GM12878 (cell line): ENCODE measurements at regions not wholly inside any gene's neighbourhood (a gene's known extent, or its start where the extent isn't known, plus 50 kb on each side); places are given as distances from the start of the nearest gene placed in this dataset.

Experiments
- ATAC-seq: fragments of 200-7000 bp; cut with Tn5 transposase; 3 replicates; pipeline ENCODE4 v1.9.1; 2020; ENCODE audit warnings: mild to moderate bottlenecking, moderate library complexity
- BruUV-seq: library from RNA; stranded (reverse); fragments of 400-500 nt; replicated peaks from 2 replicates; lab custom pipeline; 2021; lab: Mats Ljungman, UMichigan
- CTCF ChIA-PET: fragments of 300-600 bp; sonication (Branson Sonifier 250); formaldehyde crosslinking; extraction: SDS; loops from one replicate; lab custom pipeline; 2021; ENCODE audit warnings: inconsistent platforms; lab: Yijun Ruan, JAX
- POLR2A ChIA-PET: fragments of 350-600 bp; formaldehyde crosslinking; extraction: SDS; loops from one replicate; lab custom pipeline; 2021; ENCODE audit warnings: inconsistent platforms; lab: Charles Lee
- RAD21 ChIA-PET: fragments of 300-600 bp; sonication (Branson Sonifier 250); formaldehyde crosslinking; loops from one replicate; lab custom pipeline; 2023; ENCODE audit warnings: antibody characterized with exemption; ENCODE audit not compliant: unreplicated experiment; lab: Charles Lee
- SMC1A ChIA-PET: fragments of 300-600 bp; sonication (Branson Sonifier 250); formaldehyde crosslinking; loops from one replicate; lab custom pipeline; 2023; ENCODE audit not compliant: unreplicated experiment, uncharacterized antibody; lab: Charles Lee
- DNase-seq: peaks from one replicate; pipeline ENCODE4 v3.0.0-alpha.2; 2011; ENCODE audit warnings: low read depth, low spot score
- FAIRE-seq: peaks from 3 replicates; lab custom pipeline; 2011; peaks lifted over from hg19 to GRCh38; lab: Jason Lieb, UNC
- H2AFZ ChIP-seq: 2 replicates; pipeline ENCODE4 v1.6.0; 2011; ENCODE audit warnings: low read depth, low read length, control low read depth; ENCODE audit not compliant: control insufficient read depth
- H3K27ac ChIP-seq: 2 replicates; pipeline ENCODE4 v1.5.1; 2011; ENCODE audit warnings: control low read depth; ENCODE audit not compliant: control insufficient read depth, insufficient read depth
- H3K27me3 ChIP-seq, 2 experiments: replicated peaks in 1 of 2; 2 replicates each; pipeline versions ENCODE4 v1.6.0 to v1.6.1; 2011; ENCODE audit warnings: low read length in 1 of 2; ENCODE audit not compliant: control insufficient read depth in 2 of 2, insufficient read depth in 2 of 2
- H3K36me3 ChIP-seq, 2 experiments: 2 replicates each; pipeline ENCODE4 v1.5.1; 2011; ENCODE audit warnings: low read length in 1 of 2; ENCODE audit not compliant: control insufficient read depth in 2 of 2, insufficient read depth in 2 of 2
- H3K4me1 ChIP-seq: 2 replicates; pipeline ENCODE4 v1.6.1; 2011; ENCODE audit warnings: mild to moderate bottlenecking, low read length, moderate library complexity, mixed read lengths; ENCODE audit not compliant: control insufficient read depth, insufficient read depth
- H3K4me2 ChIP-seq: 2 replicates; pipeline ENCODE4 v1.6.0; 2011; ENCODE audit warnings: control low read depth; ENCODE audit not compliant: control insufficient read depth, insufficient read depth
- H3K4me3 ChIP-seq: fragments of 200-600 bp; sonication (generic); 2 replicates; pipeline ENCODE4 v1.5.1; 2016
- H3K79me2 ChIP-seq: 2 replicates; pipeline ENCODE4 v1.6.0; 2011; ENCODE audit warnings: low read length; ENCODE audit not compliant: control insufficient read depth, insufficient read depth
- H3K9ac ChIP-seq: 2 replicates; pipeline ENCODE4 v1.8.0; 2011; ENCODE audit warnings: low read length, control low read depth, mixed read lengths; ENCODE audit not compliant: control insufficient read depth, insufficient read depth
- H3K9me3 ChIP-seq: replicated peaks from 3 replicates; pipeline ENCODE4 v1.5.1; 2011; ENCODE audit warnings: mild to moderate bottlenecking, low read length; ENCODE audit not compliant: control insufficient read depth, insufficient read depth
- H4K20me1 ChIP-seq: 2 replicates; pipeline ENCODE4 v1.6.0; 2011; ENCODE audit not compliant: control insufficient read depth, insufficient read depth
- CBFB ChIP-seq: IDR thresholded peaks from 2 replicates; pipeline ENCODE4 v1.6.1; 2016; ENCODE audit warnings: antibody characterized with exemption, low read depth
- CEBPZ ChIP-seq: fragments of 150-350 bp; IDR thresholded peaks from 2 replicates; pipeline ENCODE4 v1.6.1; 2016; ENCODE audit warnings: low read depth, low read length
- NKRF ChIP-seq: fragments of 450-650 bp; conservative IDR thresholded peaks from 2 replicates; pipeline ENCODE4 v1.6.1; 2017; ENCODE audit warnings: mild to moderate bottlenecking, moderate library complexity
- PAX8 ChIP-seq: fragments of 450-650 bp; IDR thresholded peaks from 2 replicates; pipeline ENCODE4 v1.6.1; 2017; ENCODE audit warnings: mild to moderate bottlenecking, moderate library complexity
- TCF7 ChIP-seq: IDR thresholded peaks from 2 replicates; pipeline ENCODE4 v1.6.1; 2014; ENCODE audit warnings: antibody characterized with exemption, borderline replicate concordance
- ZNF592 ChIP-seq: fragments of 450-650 bp; IDR thresholded peaks from 2 replicates; pipeline ENCODE4 v1.6.1; 2017; ENCODE audit warnings: mild to moderate bottlenecking, moderate library complexity
- WGBS: methylation state at CpG from one replicate; pipeline ENCODE4 v1.1.6; 2016; ENCODE audit warnings: low lambda C conversion rate; ENCODE audit not compliant: insufficient replicate concordance, insufficient coverage; ENCODE audit errors: missing lambda C conversion rate; 5-methylcytosine and 5-hydroxymethylcytosine counted together
- in situ Hi-C: fragments of 300-500 bp; cut with MboI; formaldehyde crosslinking; loops from 9 replicates; pipeline ENCODE4 v1.14.3; 2018; ENCODE audit warnings: mixed read lengths
- intact Hi-C: fragments of 100-400 bp; cut with micrococcal nuclease; formaldehyde crosslinking; loops from one replicate; pipeline ENCODE4 v1.14.2; 2022; ENCODE audit not compliant: unreplicated experiment
- TF ChIP-seq, protein P1 (sequence below): fragments of 150-350 bp; IDR thresholded peaks from 2 replicates; pipeline ENCODE4 v1.6.1; 2014; ENCODE audit warnings: mild to moderate bottlenecking, low read depth, low read length

DNA sequence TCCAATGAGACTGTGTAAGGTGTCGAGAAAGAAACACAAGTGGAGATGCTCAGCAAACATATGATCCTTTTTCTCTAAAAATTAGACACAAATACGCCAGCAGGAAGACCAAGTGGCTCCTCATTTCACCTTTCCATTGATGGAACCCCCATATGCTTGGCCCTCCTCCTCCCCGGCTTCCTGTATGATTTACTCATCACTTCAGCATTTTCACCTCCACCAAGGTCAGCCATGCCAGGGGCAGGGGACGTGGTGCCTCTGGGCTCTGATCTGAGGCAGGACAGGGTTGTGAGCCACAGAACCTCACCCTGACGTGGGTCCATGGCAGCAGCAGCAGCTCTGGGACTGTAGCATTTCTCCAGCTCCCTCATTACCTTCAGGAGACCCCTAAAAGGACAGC, 116.8 kb upstream of the PFKP start:
- ChIA-PET RAD21 (no interaction called here), SMC1A (interaction anchor here (1.4 to 1.6 kb wide), 2 partner anchors 20 to 22 kb away, joined by 3 to 4 read pairs; no protein-coding TSS in a partner anchor), POLR2A (no interaction called here), CTCF (interaction anchor here (1.0 to 1.1 kb wide), 2 partner anchors 22 to 800 kb away, joined by 3 read pairs; no protein-coding TSS in a partner anchor)
- Histone ChIP-seq H3K4me1 (peaks cover 24% of the 10 kb centered on the region), H3K4me3 (no peak overlapping the region), H3K36me3 (no peaks in the 10 kb centered on the region), H3K27me3 (no peaks in the 10 kb centered on the region), H3K4me2 (0 out of 2 replicates have a peak overlapping the region, but pooled peaks have one; percentile 8), H4K20me1 (no peaks in the 10 kb centered on the region), H3K79me2 (no peaks in the 10 kb centered on the region), H2AFZ (no peak overlapping the region), H3K9ac (no peak overlapping the region), H3K27ac (no peak overlapping the region), H3K9me3 (peaks cover 1% of the 10 kb centered on the region; the same call in 1 of the 3 replicates)
- WGBS = 16% methylated on average over 5 of the region's 5 CpGs
- BruUV-seq = no TSS peak
- FAIRE-seq (no peak), ATAC-seq (no peak), DNase-seq (no peak)
- in situ Hi-C loops = no loop called here
- intact Hi-C loops = loop anchor here (2.0 kb wide), 1 partner anchor 28 kb away; no protein-coding TSS in a partner anchor
- TF ChIP-seq CBFB = no peak
- no peak for TF ChIP-seq NKRF
- TF ChIP-seq PAX8 = no peak
- TF ChIP-seq TCF7 = no peak
- no peak for TF ChIP-seq CEBPZ
- no peak for TF ChIP-seq ZNF592
- TF ChIP-seq, protein P1, sequence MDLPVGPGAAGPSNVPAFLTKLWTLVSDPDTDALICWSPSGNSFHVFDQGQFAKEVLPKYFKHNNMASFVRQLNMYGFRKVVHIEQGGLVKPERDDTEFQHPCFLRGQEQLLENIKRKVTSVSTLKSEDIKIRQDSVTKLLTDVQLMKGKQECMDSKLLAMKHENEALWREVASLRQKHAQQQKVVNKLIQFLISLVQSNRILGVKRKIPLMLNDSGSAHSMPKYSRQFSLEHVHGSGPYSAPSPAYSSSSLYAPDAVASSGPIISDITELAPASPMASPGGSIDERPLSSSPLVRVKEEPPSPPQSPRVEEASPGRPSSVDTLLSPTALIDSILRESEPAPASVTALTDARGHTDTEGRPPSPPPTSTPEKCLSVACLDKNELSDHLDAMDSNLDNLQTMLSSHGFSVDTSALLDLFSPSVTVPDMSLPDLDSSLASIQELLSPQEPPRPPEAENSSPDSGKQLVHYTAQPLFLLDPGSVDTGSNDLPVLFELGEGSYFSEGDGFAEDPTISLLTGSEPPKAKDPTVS = no peak
